ENCODE measurements at regions not wholly inside any gene's neighbourhood (a gene's known extent, or its start where the extent isn't known, plus 50 kb on each side); places are given as distances from the start of the nearest gene placed in this dataset.
"Not testable (repeated sequence)": the region's sequence is repeated elsewhere in the genome, so short reads cannot be mapped to it uniquely, and the experiment has no call there.

DNA sequence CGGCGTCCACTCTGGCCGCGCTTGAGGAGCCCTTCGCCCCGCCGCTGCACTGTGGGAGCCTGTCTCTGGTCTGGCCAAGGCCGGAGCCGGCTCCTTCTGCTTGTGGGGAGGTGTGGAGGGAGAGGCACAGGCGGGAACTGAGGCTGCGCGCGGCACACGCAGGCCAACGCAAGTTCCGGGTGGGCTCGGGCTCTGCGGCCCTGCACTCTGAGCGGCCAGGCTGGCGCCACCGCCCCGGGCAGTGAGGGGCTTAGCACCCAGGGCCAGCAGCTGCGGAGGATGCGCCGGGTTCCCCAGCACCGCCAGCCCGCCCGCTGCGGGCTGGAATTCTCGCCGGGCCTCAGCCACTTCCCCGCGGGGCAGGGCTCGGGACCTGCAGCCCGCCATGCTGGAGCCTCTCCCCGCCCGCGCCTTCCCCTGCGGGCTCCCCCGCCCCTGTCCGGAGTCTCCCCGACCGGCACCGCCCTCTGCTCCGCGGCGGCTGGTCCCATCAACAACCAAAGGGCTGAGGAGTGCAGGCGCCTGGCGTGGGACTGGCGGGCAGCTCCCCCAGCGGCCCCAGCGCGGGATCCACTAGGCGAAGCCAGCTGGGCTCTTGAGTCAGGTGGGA, 921.2 kb upstream of the FOXG1 start:
- DNase-seq, result no peak

DNA sequence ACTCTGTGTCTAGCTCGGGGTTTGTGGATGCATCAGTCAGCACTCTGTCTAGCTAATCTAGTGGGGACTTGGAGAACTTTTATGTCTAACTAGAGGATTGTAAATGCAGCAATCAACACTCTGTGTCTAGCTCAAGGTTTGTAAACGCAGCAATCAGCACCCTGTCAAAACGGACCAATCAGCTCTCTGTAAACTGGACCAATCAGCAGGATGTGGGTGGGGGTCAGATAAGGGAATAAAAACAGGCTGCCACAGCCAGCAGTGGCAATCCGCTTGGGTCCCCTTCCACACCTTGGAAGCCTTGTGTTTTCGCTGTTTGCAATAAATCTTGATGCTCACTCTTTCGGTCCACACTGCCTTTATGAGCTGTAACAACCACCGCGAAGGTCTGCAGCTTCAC, 920.7 kb upstream of the FOXG1 start:
- DNase-seq, result no peak

DNA sequence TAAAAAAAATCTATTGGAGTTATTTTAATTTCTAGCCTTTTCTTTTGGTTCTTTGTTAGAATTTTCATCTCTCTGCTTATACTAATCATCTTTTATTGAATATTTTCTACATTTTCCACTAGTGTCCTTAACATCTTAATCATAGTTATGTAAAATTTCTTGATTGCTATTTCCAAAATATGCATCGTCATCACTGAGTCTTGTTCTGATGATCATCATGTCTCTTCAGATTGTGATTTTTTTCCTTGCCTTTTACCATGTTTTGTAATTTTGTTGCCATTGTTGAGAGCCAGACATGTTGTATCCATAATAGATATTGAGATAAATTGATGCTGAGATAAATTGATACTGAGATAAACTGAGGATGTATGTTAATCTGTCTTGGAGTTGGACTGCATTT, 919.1 kb upstream of the FOXG1 start:
- DNase-seq, result not testable (repeated sequence)

DNA sequence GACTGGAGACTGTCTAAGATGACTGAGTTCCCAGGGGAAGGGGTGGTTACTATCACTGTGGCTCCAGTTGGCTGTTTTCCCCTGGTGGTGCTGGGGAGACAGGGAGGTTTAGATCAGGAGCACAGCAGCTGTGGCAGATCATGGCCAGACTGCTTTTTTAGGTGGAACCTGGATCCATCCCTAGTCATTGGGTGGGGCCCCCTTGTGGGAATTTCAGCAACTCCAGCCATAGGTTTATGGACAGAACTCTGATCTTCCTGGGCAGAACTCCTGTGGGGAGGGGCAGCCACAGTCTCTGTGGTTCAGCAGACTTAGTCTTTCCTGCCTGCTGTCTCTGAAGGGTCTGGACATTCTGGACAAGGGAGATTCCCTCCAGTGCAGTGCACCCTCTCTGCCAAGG, 917.4 kb upstream of the FOXG1 start:
- DNase-seq, result not testable (repeated sequence)

DNA sequence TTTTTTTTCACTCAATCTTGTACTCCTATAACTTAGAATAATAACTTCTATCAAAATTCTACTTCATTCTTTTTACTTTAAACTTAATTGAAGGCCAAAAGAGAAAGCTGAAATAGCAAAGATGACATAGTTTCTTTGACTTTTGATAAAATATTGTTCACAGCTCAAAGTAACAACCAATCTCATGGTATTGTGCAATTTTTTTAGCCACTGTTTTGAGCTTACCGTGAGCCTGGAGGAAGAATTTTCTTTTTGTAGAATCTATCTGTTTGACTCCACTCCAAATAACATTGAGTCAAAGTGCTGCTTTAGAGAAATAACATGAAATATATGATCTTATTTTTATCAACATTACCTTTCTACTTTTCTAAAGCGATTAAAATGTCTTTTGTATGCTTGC, 903.9 kb upstream of the FOXG1 start:
- DNase-seq, result no peak

DNA sequence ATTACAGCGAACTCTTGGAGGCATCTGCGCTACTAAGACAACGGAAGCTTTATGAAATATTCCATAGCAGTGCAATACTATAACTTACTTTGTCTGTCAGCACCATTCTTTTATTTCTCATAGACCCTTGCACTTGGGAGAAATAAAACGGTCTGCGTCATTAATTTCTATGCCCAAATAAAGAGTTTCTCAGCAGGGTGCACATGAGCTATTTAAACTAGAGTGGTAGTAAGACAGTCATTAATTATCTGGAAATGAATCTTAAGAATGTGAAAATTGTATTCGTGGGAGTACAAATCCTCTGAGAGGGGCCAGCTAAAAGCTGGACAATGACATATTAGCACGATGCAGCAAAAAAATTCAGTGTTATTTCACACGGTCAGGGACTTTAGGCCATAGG, 903.4 kb upstream of the FOXG1 start:
- no peak for DNase-seq

DNA sequence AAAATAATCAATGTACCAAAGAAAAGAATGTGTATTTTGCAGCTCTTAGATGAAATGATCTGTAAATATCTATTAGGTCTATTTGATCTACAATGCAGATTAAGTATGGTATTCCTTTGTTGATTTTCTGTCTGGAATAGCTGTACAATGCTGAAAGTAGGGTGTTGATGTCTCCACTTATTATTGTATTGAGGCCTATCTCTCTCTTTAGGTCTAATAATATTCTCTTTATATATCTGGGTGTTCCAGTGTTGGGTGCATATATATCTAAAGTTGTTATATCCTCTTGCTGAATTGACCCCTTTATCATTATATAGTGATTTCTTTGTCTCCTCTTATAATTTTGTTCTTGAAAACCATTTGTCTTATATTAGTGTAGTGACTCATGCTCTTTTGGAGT, 885.5 kb upstream of the FOXG1 start:
- DNase-seq, result no peak

DNA sequence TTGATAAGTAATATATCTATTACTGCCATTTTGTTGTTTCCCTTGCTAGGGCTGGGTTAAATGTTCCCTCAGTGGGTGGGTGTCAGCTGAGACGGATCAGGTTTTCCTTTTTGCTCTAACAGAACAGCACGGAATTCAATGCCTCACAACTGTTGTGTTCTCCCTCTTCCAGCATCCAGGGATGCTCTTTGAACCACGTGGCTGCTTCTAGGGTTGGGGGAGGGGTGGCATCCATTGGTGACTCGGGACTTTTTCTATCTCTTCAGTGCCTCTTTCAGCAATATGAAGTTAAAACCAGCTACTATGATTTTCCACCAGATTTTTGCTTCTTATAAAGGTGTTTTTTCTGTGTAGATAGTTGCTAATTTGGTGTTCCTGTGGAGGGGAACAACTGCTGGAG, 884.9 kb upstream of the FOXG1 start:
- DNase-seq, result no peak

DNA sequence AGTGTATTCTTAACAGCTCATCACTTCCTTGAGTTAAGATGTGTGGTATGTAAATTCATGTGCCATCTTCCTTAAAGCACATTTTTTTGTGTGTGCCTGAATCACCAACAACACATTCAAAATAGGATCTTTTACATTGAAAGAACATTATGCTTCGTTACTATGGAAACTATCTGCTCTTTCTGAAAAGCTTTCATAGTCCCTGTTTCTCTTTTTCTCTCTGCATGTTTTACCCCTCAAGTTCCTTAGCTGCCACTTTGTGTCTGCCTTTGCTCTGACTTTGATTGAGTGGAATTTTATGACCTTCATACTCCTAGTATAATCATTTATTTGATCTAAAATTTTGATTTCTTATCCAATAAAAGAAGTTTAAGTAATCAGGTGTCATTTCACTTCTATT, 880.3 kb upstream of the FOXG1 start:
- DNase-seq, result no peak

DNA sequence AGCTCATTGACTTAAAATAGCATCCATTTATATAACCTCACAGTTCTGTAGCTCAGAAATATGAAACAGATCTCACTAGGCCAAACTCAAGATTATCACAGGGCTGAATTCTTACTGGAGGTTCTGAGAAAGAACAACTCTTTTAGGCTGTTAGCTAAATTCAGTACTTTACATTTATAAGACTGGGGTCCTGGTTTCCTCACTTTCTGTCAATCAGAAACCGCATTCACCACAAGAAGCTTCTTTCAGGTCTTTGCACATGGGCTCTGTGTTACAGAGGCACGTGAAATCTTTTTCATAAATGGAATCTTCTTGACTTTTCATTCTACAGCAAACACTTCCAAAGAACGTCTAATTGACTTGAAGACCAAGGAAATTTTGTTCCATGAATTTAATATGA, 876.3 kb upstream of the FOXG1 start:
- no peak for DNase-seq

DNA sequence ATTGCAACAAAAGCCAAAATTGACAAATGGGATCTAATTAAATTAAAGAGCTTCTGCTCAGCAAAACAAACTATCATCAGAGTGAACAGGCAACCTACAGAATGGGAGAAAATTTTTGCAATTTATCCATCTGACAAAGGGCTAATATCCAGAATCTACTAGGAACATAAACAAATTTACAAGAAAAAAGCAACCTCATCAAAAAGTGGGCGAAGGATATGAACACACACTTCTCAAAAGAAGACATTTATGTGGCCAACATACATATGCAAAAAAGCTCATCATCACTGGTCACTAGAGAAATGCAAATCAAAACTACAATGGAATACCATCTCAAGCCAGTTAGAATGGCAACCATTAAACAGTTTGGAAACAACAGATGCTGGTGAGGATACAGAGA, 858.1 kb upstream of the FOXG1 start:
- DNase-seq, result not testable (repeated sequence)

DNA sequence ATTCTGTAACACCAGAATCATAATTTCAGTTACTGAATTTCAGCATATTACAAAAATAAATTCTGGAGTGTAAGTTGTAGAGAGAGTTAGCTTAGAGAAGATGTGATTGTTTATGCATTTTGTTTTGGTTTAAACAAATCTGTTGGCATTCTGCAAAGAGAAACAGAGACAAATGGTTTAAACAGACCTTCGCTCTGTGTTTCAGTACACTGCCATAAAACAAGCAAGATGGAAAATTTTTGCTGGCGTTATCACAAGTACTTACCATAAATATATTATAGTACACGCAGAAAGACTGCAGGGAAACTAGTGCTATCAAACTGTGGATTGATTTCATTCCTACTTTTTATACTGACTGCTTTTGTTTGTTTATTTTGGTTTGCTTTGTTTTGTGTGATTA, 850.3 kb upstream of the FOXG1 start:
- no peak for DNase-seq

DNA sequence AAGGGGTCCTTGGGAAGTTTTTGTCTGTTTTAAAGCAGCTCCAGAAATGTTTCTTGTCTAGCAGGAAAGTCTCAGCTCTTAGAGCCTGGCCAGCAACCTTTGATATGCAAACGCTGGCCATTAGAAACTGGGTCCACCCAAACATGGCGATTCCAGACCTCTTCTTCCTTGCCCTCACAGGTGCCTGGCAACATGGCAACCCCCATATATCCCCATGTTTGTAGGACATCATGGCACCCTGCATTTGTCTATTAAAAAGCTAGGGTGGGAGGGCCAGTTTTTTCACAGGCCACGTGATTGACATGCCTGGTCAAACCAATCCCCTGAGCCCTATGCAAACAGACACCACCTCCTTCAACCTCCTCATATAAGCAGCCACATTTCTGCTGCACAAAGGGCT, 848.7 kb upstream of the FOXG1 start:
- DNase-seq, result no peak

DNA sequence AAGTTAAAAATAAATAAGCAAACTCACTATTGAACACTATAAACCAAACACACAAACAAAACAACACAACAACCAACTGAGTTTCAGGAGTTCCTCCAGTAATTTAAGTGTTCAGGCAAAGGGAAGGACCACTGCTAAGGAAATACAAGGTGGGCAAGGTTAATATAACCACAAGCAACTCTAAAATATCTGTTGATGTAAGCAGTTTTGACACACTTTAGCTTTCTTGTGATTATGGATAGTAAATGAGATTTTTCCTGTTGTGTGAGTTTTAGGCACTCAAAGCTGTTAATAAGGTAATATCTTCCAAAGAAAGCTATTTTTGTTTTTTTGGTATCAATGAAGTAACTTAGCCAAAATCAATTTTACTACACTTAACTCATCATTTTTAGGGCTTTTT, 839.1 kb upstream of the FOXG1 start:
- DNase-seq, result no peak

DNA sequence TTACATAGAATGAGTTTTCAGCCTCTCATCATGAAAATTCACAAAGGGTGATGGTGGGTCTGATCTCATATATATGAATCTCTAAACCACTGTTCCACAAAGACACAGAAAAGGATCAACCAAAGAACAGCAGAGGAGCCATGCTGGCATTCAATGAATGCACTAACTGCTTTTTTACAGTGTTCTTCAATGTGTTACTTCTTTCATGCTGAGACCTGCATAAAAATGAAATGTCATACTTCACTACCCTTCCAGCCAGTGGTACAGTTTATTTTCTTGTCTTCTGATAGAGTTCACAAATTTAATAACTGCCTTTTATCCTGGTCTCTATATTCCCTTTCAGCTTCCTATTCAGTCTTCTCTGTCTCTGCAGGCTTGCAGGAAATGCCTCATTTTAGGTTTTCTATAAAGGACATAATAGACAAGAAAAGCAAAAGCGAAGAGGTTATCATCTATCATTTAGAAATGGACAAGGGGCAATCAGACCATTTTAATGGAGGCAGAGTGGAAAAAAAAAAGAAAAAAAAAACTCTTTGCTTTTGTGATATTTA, 836.7 kb upstream of the FOXG1 start:
- no peak for DNase-seq

DNA sequence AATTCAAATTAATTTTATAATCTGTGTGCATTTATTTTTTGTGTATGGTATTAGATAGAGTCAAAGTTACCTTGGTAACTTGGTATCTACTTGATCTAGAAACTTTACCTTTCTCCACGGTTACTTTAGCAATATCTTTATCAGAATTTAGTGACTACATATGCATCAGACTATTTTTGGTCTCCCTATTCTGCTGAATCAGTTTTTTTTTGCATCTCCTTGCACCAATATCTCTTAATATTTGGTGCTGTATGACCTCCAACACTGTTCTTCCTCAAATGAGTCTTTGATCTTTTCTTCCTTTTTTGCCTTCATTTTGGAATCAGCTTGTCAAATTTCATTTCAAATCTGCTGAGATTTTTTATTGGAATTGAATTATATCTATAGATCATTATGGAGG, 828.2 kb upstream of the FOXG1 start:
- no peak for DNase-seq

DNA sequence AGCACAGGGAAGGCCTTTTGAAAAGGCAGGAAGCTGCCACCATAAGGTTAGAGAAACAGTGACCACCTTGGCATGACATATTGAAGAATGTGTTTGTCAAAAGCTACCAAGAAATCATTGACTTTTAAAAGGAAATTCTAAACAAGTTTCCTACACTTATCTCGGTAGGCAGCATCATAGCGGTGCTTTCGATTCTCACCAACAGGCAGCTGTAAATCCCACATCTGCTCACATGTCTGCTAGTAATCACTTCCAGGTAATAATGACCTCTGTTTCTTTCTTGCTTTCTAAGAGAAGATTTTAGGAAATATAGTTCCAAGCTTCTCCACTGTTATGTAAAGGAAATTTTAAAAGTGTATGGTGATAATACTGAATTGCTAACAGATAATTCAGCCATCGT, 821.1 kb upstream of the FOXG1 start:
- DNase-seq, result no peak

DNA sequence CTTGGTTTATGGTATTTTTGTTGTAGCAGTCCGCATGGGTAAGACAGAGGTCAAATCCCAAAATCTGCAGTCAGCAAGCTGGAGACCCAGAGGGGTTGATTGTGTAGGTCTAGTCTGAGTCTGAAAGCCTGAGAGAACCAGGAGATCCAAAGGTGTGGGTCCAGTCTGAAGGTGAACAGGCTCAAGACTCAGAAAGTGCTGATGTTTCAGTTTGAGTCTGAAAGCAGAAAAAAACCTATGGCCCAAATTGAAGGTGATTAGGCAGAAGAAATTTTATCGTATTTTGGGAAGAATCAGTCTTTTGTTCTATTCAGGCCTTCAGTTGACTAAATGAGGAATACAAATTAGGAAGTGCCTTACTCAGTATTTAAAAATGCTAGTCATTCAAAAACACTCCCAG, 807.8 kb upstream of the FOXG1 start:
- no peak for DNase-seq

DNA sequence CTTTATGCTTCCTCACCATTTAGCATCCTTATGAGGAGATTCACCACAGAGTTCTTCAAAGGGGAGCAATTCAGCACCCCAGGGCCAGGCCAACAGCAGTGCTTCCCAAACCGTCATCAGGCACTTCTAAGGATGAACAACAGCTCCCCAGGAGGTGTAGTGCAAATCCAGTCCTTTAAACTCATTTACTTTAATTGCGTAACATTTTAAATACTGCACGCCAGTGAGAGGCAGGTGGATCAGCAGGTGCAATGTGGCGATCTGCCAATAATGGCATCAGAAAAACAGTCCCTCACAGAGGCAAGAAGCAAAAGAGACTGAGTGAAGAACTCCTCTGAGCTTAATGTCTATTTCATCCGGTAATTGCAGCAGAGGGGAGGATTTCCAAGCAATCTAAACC, 770.9 kb upstream of the FOXG1 start:
- DNase-seq, result no peak

DNA sequence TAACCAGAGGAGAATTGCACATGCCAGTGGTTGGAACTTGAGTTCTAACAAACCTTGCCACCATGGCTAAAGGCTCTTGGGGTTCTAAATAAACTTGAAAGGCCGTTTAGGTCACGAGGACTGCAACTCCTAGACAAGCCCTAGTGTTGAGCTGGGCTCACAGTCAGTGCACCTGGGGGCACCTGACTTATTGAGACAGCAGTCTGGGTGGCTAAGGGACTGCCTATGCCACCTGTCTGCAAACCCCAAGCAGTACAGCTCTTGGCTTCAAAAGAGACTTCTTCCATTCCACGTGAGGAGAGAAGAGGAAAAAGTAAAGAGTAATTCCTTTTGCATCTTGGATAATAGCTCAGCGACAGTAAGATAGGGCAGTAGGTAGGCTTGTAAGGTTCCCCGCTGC, 765.6 kb upstream of the FOXG1 start:
- no peak for DNase-seq

DNA sequence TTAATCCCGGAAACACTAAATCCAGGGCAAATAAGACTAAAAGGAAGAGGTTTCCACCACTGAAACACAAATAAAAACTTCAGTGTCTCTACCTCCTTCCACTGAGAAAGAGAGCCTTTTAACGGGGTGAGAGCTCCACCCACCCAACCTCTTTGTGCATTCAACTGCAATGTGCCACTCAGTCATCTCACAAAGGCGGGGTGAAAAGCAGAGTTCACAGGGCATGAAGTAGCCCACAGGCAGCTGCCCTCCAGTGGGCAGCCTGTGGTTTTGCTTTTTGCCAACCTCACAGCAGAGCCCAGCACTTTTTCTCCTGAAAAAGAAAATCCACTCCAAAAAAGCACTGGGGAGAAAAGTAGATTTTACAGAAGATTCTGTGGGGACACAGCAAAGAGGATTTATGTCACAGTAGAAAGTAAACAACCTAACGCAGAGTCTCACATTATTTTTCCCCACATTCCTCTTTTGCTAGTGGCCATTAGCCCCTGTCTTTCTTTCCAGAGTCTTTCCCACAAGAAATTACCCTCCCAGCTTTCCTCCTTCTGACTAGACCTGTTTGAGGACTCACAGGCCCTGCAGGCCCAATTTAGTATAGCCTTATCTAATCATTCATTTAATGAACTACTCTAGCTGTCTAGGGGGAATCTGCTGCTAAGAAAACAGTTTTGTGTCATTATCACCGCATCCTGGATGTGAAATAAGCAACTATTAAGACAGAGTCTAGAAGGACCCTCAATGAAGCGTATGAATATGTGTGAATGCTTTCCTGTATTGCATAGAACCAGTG, 753.8 kb upstream of the FOXG1 start:
- no peak for DNase-seq

DNA sequence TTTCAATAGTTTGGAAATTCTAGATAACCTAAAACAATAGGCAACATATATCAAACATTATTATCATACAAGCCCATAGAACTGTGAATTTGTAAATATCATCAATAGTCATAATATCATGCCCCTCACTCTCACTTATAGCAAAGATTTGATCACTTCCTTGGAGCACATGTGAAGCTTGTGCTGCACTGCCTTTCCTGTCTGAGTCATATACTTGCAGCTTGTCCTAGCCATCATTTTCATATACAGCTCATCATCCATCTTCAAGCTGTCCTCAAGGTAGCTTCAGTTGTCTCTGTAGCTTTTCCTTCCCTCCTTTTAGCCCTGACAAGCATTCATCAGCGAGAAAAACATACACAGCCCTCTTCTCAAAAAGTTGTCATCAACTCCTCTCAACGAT, 746.5 kb upstream of the FOXG1 start:
- DNase-seq, result no peak

DNA sequence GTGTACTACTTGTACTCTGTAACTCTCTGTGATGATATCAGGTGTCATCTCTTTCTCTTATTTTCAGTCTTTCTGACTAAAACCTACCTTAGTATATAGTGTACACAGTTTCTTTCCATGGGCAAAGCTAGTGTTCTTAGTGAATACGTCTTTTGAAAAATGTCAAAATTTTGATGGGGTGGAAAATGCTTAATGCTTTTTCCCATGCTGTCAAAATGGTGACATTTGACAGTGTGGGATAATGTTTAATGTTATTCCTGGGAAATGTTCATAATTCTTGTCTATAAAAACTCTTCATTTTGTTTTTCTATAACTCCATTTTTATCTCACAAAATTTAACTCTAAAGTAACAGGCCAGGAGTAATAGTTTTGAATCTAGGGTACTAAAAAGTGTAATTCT, 742.7 kb upstream of the FOXG1 start:
- no peak for DNase-seq

DNA sequence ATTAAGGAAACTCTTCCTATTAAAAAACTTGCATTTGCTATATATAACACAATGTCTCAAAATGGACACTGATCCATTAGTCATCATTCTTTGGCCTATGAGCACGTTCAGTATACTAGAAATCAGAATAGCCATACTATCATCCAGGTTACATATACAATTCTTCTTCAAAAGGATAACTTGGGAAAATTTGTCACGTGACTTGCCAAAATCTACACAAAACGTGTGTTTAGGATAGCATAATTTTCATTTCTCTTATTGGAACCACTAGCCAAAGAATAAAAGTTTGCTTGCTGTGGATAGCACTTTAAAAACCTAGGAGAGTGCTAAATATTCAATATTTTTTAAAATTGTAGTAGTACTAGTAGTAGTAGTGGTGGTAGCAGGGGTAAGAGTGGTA, 714.3 kb upstream of the FOXG1 start:
- no peak for DNase-seq

DNA sequence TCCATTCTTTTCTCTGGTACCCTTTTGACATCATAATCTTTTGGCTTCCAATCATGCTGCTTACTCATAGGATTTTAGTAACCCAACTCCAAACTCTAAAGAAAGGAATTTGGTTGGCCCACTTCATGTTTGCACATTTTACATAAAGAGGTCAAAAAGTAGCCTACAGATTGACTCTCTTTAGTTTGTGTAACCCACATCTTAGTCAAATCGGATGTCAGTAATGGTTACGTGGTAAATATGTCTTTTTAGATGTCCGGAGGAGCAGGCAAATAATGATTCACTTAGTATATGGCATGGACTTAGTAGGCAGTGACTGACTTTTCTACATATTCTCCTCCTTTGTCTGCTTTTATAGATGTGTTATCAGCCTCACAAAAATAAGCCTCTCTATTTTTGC, 711.6 kb upstream of the FOXG1 start:
- DNase-seq, result no peak

All from stimulated activated CD4-positive, alpha-beta T cell treated with anti-CD3 and anti-CD28 coated beads, Interleukin-15, amount 100 ng/mL, for 24 hours (primary cell).